ENCODE measurements at regions not wholly inside any gene's neighbourhood (a gene's known extent, or its start where the extent isn't known, plus 50 kb on each side); places are given as distances from the start of the nearest gene placed in this dataset.
"Not testable (repeated sequence)": the region's sequence is repeated elsewhere in the genome, so short reads cannot be mapped to it uniquely, and the experiment has no call there.

DNA sequence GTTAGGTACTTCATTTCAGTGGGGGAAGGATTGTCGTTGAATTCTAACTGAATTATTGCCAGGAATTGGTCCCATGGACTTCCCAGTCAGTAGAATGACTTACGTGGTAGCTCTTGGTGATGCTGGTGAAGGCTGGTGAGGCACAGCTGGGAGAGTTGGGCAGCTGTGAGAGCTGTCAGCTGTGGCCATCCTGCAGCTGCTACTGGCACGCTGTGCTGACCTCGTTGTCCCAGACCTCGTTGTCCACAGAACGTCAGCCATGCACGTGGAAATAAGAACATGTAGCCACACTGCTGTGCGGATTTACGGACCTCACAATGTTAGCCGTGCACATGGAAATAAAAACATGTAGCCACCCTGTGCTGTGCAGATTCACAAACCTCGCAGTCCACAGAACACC is 102.3 kb downstream of the NPIPB11 start:
- Mint-ChIP-seq H3K27me3 (peaks cover 12% of the 10 kb centered on the region), H3K4me3 (ENCODE audit: low read depth) (no peak overlapping the region), H3K4me1 (ENCODE audit: low read depth) (no peaks in the 10 kb centered on the region), H3K27ac (no peak overlapping the region), H3K36me3 (ENCODE audit: insufficient read depth) (no peaks in the 10 kb centered on the region), H3K9me3 (ENCODE audit: low read depth) (no peaks in the 10 kb centered on the region)
- no peak for DNase-seq (ENCODE audit: low spot score, unreplicated experiment)
- TF ChIP-seq, protein P1, sequence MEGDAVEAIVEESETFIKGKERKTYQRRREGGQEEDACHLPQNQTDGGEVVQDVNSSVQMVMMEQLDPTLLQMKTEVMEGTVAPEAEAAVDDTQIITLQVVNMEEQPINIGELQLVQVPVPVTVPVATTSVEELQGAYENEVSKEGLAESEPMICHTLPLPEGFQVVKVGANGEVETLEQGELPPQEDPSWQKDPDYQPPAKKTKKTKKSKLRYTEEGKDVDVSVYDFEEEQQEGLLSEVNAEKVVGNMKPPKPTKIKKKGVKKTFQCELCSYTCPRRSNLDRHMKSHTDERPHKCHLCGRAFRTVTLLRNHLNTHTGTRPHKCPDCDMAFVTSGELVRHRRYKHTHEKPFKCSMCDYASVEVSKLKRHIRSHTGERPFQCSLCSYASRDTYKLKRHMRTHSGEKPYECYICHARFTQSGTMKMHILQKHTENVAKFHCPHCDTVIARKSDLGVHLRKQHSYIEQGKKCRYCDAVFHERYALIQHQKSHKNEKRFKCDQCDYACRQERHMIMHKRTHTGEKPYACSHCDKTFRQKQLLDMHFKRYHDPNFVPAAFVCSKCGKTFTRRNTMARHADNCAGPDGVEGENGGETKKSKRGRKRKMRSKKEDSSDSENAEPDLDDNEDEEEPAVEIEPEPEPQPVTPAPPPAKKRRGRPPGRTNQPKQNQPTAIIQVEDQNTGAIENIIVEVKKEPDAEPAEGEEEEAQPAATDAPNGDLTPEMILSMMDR (IDR thresholded peaks at IDR 0.05; ENCODE audit: unreplicated experiment) = no peak

DNA sequence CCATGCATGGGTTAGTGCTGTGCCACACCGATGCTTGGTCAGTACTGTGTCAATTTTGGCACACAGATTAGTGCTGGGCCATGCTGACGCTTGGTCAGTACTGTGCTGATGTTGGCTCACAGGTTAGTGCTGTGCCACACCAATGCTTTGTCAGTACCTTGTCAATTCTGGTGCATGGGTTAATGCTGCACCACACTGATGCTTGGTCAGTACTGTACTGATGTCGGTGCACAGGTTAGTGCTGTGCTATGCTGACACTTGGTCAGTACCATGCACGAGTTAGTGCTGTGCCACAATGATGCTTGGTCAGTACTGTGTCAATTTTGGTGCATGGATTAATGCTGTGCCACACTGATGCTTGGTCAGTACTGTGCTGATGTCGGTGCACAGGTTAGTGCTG is 103.0 kb downstream of the NPIPB11 start:
- DNase-seq (ENCODE audit: low spot score, unreplicated experiment) = no peak
- Mint-ChIP-seq H3K36me3 (ENCODE audit: insufficient read depth) (no peaks in the 10 kb centered on the region), H3K27me3 (peaks cover 15% of the 10 kb centered on the region), H3K4me1 (ENCODE audit: low read depth) (no peaks in the 10 kb centered on the region), H3K27ac (no peak overlapping the region), H3K9me3 (ENCODE audit: low read depth) (no peaks in the 10 kb centered on the region), H3K4me3 (ENCODE audit: low read depth) (no peak overlapping the region)
- TF ChIP-seq, protein P1 (IDR thresholded peaks at IDR 0.05; ENCODE audit: unreplicated experiment) = no peak

DNA sequence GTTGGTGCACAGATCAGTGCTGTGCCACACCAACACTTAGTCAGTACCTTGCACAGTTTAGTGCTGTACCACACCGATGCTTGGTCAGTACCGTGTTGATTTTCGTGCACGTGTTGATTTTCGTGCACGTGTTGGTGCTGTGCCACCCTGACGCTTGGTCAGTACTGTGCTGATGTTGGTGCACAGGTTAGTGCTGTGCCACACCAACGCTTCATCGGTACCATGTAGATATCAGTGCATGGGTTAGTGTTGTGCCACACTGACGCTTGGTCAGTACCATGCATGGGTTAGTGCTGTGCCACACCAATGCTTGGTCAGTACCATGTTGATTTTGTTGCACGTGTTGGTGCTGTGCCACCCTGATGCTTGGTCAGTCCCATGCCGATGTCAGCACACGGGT is 103.5 kb downstream of the NPIPB11 start:
- Mint-ChIP-seq H3K4me3 (ENCODE audit: low read depth) (no peak overlapping the region), H3K4me1 (ENCODE audit: low read depth) (no peaks in the 10 kb centered on the region), H3K36me3 (ENCODE audit: insufficient read depth) (no peaks in the 10 kb centered on the region), H3K27me3 (peaks cover 15% of the 10 kb centered on the region), H3K27ac (no peak overlapping the region), H3K9me3 (ENCODE audit: low read depth) (no peaks in the 10 kb centered on the region)
- no peak for DNase-seq (ENCODE audit: low spot score, unreplicated experiment)
- TF ChIP-seq, protein P1 (IDR thresholded peaks at IDR 0.05; ENCODE audit: unreplicated experiment) = no peak

DNA sequence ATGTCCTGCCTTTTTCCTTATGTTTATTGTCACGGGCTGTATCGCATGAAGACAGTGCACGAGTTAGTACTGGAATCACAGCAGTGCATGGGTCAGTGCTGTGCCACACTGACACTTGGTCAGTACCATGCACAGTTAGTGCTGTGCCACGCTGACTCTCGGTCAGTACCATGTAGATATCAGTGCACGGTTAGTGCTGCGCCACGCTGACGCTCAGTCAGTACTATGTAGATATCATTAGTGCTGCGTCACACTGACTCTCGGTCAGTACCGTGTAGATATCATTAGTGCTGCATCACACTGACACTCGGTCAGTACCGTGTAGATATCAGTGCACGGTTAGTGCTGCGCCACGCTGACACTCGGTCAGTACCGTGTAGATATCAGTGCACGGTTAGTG is 104.1 kb downstream of the NPIPB11 start:
- H3K36me3 Mint-ChIP-seq (ENCODE audit: insufficient read depth); H3K4me3 Mint-ChIP-seq (ENCODE audit: low read depth): not testable (repeated sequence)

DNA sequence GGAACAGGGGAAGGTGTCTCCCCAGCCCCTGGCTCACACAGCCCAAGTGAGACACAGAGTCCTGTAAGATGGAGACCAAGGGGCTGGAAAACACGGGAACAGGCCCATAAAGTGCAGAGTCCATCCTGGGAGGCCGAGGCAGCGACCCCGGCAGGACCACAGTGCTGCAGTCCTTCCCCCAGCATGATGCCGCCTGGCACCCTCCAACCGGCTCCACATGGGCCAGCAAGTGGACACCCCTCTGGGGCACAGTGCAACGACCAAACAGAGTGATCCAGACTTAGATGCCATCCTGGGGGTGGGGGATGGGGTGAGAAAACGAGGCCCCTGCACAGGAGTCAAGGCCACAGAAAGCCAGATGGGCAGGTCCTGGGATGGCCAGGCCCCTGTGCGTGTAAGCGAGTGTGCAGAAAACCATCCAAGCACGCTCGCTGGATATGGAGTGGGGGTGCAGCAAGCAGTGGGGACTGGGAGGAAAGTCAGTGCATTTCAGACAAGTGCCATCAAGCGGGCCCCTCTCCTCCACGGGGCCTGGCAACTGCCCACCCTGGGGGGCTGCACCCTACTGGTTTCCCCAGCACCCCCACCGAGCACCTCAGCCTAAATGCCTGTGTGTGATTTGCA is 104.7 kb downstream of the NPIPB11 start:
- H3K9me3 Mint-ChIP-seq (ENCODE audit: low read depth); H3K4me1 Mint-ChIP-seq (ENCODE audit: low read depth); H3K36me3 Mint-ChIP-seq (ENCODE audit: insufficient read depth); H3K4me3 Mint-ChIP-seq (ENCODE audit: low read depth); DNase-seq (ENCODE audit: low spot score, unreplicated experiment); H3K27ac Mint-ChIP-seq: not testable (repeated sequence)
- peaks cover 15% of the 10 kb centered on the region for H3K27me3 Mint-ChIP-seq

More for the DNA sequence above, 104.1 kb downstream of the NPIPB11 start:
- H3K27ac Mint-ChIP-seq; H3K9me3 Mint-ChIP-seq (ENCODE audit: low read depth); DNase-seq (ENCODE audit: low spot score, unreplicated experiment); H3K4me1 Mint-ChIP-seq (ENCODE audit: low read depth): not testable (repeated sequence)
- peaks cover 15% of the 10 kb centered on the region for H3K27me3 Mint-ChIP-seq

DNA sequence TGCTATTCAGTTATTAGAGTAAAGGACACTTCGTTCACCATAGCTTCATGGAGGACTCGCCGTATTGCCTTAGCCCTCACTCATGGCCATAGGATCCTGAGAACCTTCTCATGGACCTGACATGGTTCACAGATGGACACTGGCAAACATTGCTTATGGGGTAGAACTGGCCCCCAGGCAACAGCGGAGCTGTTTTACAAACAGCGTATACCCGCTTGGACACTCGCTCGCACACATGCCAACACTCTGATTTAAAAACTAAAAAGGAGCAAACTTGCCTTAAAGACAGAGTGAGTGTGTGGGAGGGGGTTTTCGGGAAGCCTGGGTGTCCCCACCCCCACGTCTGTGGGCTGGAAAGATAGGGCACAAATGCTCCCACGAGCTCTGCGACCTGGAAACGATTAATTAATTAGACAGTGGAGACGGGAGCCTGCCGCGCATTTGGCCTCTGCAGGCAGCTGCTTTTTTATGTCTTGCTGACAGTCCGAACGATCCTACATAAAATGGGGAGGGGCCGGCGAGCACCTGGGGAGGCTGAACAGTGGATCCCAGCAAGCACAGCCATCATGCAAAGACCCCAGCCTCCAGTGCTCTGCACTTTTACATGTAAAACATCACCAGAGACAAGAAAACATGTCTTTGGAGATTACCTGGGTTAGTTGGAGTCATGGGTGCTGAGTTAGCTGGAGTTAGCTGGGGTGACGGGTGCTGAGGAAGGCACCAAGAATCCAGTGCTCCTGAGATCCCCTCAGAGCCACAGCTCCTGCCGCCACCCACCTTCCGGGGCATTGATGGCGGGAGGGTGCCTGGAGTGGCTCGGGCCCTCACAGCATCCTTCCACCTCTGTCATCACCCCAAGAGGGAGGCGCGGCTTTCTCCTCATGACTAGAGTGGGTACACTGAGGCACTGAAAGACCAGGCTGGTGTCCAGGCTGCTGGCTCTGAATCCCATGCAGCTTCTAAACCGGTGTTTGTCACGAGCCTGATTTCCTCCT is 105.7 kb downstream of the NPIPB11 start:
- not testable (repeated sequence) for H3K9me3 Mint-ChIP-seq (ENCODE audit: low read depth); H3K4me1 Mint-ChIP-seq (ENCODE audit: low read depth); H3K27ac Mint-ChIP-seq; H3K4me3 Mint-ChIP-seq (ENCODE audit: low read depth); DNase-seq (ENCODE audit: low spot score, unreplicated experiment); H3K36me3 Mint-ChIP-seq (ENCODE audit: insufficient read depth)
- peaks cover 13% of the 10 kb centered on the region for H3K27me3 Mint-ChIP-seq

DNA sequence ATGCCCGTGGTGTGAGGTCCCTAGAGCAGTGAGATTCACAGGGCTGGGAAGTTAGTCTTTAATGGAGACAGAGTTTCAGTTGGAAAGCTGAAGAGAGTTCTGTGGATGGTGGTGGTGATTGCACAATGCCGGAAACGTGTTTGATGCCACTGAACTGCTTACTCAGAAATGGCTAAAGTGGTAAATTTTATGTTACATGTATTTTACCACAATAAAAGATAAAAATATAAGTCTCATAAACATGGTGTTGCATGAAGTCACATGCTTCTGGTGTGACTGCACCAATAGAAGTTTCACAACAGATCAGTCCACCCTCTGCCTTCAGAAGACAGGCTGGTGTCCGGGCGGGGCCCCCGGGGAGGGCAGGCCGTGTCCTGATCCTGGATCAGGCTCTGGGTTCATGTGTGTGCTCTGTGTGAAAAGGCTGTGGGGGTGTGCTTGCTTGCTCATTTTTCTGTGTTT is 106.5 kb downstream of the NPIPB11 start:
- H3K4me3 Mint-ChIP-seq (ENCODE audit: low read depth); DNase-seq (ENCODE audit: low spot score, unreplicated experiment); H3K4me1 Mint-ChIP-seq (ENCODE audit: low read depth); H3K9me3 Mint-ChIP-seq (ENCODE audit: low read depth); H3K36me3 Mint-ChIP-seq (ENCODE audit: insufficient read depth); H3K27ac Mint-ChIP-seq: not testable (repeated sequence)
- H3K27me3 Mint-ChIP-seq = peaks cover 13% of the 10 kb centered on the region

DNA sequence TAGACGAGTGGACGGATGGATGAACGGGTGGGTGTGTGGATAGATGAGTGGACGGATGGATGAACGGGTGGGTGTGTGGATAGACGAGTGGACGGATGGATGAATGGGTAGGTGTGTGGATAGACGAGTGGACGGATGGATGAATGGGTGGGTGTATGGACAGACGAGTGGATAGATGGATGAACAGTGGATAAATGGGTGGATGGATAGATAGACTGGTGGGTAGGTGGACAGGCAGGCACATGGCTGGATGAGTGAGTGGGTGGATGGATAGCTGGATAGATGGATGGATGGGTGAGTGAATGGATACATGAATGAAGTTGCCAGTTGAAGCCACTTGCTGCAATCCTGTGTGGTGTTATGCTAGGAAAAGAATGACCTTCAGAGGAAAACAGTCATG is 107.5 kb downstream of the NPIPB11 start:
- not testable (repeated sequence) for H3K27ac Mint-ChIP-seq

DNA sequence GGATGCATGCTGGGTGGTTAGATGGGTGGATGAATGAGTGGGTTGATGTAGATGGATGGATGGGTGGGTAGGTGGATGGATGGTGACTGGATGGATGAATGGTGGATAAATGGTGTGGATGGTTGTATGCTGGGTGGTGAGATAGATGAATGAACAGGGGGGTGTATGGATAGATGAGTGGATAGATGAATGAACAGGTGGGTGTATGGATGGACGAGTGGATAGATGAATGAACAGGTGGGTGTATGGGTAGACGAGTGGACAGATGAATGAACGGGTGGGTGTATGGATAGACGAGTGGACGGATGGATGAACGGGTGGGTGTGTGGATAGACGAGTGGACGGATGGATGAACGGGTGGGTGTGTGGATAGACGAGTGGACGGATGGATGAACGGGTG is 108.2 kb downstream of the NPIPB11 start:
- H3K4me1 Mint-ChIP-seq (ENCODE audit: low read depth); H3K9me3 Mint-ChIP-seq (ENCODE audit: low read depth); H3K27me3 Mint-ChIP-seq; H3K4me3 Mint-ChIP-seq (ENCODE audit: low read depth); H3K36me3 Mint-ChIP-seq (ENCODE audit: insufficient read depth); H3K27ac Mint-ChIP-seq; DNase-seq (ENCODE audit: low spot score, unreplicated experiment): not testable (repeated sequence)

More for the DNA sequence above, 107.5 kb downstream of the NPIPB11 start:
- H3K9me3 Mint-ChIP-seq (ENCODE audit: low read depth); DNase-seq (ENCODE audit: low spot score, unreplicated experiment); H3K4me3 Mint-ChIP-seq (ENCODE audit: low read depth); H3K4me1 Mint-ChIP-seq (ENCODE audit: low read depth); H3K36me3 Mint-ChIP-seq (ENCODE audit: insufficient read depth); H3K27me3 Mint-ChIP-seq: not testable (repeated sequence)

DNA sequence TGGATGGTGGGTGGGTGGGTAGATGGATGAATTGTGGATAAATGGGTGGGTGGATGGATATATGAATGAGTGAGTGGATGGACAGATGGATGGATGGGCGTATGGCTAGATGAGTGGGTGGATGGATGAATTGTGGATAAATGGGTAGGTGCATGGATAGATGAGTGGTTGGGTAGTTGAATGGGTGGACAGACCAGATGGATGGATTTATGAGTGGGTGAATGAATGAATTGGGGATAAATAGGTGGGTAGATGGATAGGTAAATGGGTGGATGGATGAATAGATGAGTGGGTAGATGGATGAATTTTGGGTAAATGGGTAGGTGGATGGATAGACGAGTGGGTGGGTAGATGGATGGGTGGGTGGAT is 108.7 kb downstream of the NPIPB11 start:
- H3K36me3 Mint-ChIP-seq (ENCODE audit: insufficient read depth); DNase-seq (ENCODE audit: low spot score, unreplicated experiment); H3K27ac Mint-ChIP-seq; H3K4me3 Mint-ChIP-seq (ENCODE audit: low read depth); H3K27me3 Mint-ChIP-seq; H3K9me3 Mint-ChIP-seq (ENCODE audit: low read depth); H3K4me1 Mint-ChIP-seq (ENCODE audit: low read depth): not testable (repeated sequence)

All from progenitor cell of endocrine pancreas (in vitro differentiated cells).